ENCODE measurements at regions not wholly inside any gene's neighbourhood (a gene's known extent, or its start where the extent isn't known, plus 50 kb on each side); places are given as distances from the start of the nearest gene placed in this dataset.

DNA sequence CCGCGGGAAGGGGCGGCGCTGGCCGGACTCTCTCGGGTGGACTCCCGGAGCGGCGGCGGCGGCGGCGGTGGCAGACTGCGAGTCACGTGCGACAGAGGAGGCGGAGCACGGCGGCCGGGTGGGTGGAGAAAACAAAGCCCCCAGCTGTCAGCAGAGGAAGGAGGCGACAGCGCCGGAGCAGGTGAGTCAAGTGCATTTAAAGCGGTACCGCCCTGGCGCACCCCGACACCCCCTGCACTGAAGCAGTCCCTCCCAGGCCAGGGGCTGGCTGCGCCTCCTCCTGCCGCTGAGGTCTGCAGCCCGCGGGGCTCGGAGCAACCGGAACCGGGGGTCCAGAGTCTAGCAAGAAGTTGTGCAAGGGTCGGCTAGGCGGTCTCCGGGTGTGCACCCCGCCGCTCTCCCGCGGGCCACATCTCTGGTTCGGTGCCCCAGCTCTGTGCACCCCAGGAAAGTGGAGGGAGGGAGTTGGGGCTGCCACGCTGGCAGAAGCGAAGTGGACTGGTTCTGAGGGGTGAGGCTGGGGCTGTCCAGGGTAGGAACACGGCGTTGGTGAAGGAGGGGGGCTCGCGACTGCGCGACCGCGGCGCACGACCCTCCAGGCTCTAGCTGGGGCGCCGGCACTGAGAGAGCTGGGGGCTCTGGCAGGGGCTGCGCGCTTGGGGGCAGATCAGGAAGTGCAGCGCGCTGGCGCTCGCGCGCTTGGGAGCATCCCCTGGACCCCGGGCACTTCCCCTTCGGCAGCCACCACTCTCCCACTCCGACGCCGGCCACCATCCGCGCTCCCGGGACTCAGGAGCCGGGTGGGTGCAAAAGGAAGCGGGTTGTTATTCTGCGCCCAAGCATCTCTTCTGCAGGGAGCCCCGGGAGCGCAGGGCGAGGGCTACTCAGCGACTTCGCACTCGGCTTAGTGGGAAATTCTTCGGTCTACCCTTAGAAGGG lies 64.0 kb upstream of the MAPRE2 start:
- ATAC-seq = peak; percentile 67
- TF ChIP-seq POLR2A (IDR thresholded peaks at IDR 0.05) = no peak
- TF ChIP-seq, protein P1, sequence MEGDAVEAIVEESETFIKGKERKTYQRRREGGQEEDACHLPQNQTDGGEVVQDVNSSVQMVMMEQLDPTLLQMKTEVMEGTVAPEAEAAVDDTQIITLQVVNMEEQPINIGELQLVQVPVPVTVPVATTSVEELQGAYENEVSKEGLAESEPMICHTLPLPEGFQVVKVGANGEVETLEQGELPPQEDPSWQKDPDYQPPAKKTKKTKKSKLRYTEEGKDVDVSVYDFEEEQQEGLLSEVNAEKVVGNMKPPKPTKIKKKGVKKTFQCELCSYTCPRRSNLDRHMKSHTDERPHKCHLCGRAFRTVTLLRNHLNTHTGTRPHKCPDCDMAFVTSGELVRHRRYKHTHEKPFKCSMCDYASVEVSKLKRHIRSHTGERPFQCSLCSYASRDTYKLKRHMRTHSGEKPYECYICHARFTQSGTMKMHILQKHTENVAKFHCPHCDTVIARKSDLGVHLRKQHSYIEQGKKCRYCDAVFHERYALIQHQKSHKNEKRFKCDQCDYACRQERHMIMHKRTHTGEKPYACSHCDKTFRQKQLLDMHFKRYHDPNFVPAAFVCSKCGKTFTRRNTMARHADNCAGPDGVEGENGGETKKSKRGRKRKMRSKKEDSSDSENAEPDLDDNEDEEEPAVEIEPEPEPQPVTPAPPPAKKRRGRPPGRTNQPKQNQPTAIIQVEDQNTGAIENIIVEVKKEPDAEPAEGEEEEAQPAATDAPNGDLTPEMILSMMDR (IDR thresholded peaks at IDR 0.05) = peak in 1 of 4 experiments; percentile 2
- H3K4me1 ChIP-seq = peaks cover 0 to 31% (median 3%) of the 10 kb centered on the region in 3 donors
- H3K9me3 ChIP-seq = no peaks in the 10 kb centered on the region
- H3K27me3 ChIP-seq = no peaks in the 10 kb centered on the region
- WGBS, 2 donors (ENCODE audit: low coverage in 1 of 2) = 0% methylated on average over 1 of the region's 82 CpGs
- no peaks in the 10 kb centered on the region for H3K36me3 ChIP-seq
- peak overlapping the region in 3 of 4 donors; percentile 71 to 73 (median 72) for H3K27ac ChIP-seq
- H3K4me3 ChIP-seq = peak overlapping the region; percentile 51 to 63

DNA sequence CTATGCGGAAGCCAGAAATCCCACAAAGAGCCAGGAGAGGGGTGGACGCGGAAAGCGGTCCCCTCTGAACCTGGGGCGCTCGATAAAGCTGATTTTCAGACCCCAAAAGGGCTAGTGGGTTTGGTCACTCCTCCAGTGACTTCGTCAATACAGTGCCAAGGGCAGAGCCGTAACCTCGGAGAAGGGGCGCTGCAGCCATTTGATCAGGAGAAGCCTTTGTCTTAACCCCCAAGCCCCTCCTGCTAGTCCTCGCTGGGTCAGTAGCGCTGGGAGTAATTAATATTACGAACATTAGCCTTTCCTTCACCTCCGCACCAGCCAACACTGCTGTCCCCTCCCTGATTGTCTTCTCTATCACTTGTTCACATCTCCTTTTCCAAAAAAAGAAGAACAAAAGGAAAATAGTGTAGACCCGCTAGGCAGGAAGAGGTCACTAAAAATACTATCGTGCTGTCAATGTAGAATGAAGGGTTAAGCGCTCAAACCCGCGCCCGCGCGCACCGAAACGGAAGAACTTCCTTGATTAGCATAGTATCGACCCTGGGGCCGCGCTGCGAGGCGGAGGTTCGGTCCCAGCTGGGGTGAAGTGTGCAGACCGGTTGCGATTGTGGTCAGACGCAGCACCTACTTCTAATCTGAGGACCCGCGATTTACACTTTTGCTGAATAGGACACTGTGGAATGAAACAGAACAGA lies 63.2 kb upstream of the MAPRE2 start:
- 0 to 2% methylated on average over 13 to 19 of the region's 35 CpGs for WGBS, 2 donors (ENCODE audit: low coverage in 1 of 2)
- Histone ChIP-seq H3K4me1 (peaks cover 0 to 31% (median 3%) of the 10 kb centered on the region in 3 donors), H3K27me3 (no peaks in the 10 kb centered on the region), H3K9me3 (no peaks in the 10 kb centered on the region), H3K4me3 (peak overlapping the region; percentile 51 to 63), H3K27ac (peak overlapping the region in 3 of 4 donors; percentile 71 to 73 (median 72)), H3K36me3 (no peaks in the 10 kb centered on the region)
- no peak for ATAC-seq
- TF ChIP-seq POLR2A (IDR thresholded peaks at IDR 0.05) (no peak), POLR2AphosphoS5 (IDR thresholded peaks at IDR 0.05) (no peak), EP300 (IDR thresholded peaks at IDR 0.05) (no peak)
- TF ChIP-seq, protein P1 (IDR thresholded peaks at IDR 0.05) = no peak

DNA sequence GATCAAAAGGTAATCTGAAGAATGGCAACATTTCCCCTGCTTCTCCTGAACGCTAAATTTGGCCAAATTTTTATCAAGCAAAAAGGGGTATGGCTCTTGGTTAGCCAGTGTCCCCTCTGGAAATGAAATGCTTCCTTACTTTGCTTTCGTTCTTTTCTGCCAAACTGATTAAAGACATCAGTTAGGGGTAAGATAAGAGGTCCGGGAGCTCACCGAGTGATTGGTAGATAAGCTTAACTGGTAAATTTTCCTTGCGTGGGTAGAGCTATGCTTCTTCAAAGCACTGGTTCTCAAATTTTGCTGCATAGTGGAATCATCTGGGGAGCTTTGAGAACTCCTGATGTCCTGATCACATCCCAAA lies 62.7 kb upstream of the MAPRE2 start:
- Histone ChIP-seq H3K27me3 (no peaks in the 10 kb centered on the region), H3K27ac (peak overlapping the region; percentile 60 to 73 (median 72)), H3K4me3 (peak overlapping the region; percentile 51 to 63), H3K4me1 (peaks cover 0 to 31% (median 3%) of the 10 kb centered on the region in 3 donors), H3K36me3 (no peaks in the 10 kb centered on the region), H3K9me3 (no peaks in the 10 kb centered on the region)
- ATAC-seq = no peak
- TF ChIP-seq POLR2AphosphoS5 (IDR thresholded peaks at IDR 0.05) = no peak
- TF ChIP-seq POLR2A (IDR thresholded peaks at IDR 0.05) = no peak
- WGBS, 2 donors (ENCODE audit: low coverage in 1 of 2) = 0% methylated on average over 1 to 5 of the region's 5 CpGs

DNA sequence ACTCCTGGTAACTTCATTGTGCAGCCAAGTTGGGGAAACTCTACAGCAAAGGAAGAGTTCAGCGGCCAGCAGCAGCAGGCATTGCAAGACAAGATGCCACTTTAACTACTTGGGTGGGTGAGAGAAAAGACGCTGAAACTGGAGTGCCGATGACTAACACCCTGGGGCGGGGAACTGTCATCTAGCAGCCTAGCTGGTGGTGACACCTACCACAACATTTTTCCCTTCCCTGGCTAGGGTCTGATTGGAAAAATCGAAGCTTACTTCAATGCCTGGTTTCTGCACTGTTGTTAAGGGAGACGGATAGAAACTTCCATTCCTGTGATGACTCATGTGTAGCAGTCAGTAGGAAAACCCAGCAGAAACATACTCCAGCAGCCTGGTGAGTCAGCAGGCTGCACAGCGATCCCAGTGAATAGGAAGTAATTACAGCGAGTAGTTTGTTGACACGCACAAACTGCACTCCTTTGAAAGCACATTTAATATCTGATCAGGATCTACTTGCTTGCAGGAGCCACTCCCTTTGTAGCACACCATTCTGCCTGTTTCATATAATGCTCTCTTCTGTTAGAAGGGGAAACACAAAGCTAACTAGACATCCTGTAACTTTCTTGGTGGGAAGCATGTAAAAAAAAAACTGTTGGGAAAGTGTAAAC lies 62.1 kb upstream of the MAPRE2 start:
- TF ChIP-seq POLR2AphosphoS5 (IDR thresholded peaks at IDR 0.05) (peak; percentile 85), POLR2A (IDR thresholded peaks at IDR 0.05) (no peak), EP300 (IDR thresholded peaks at IDR 0.05) (no peak)
- TF ChIP-seq, protein P1 (IDR thresholded peaks at IDR 0.05) = no peak
- H3K4me1 ChIP-seq = peaks cover 0 to 31% (median 3%) of the 10 kb centered on the region in 3 donors
- H3K27ac ChIP-seq = peak overlapping the region; percentile 60 to 73 (median 72)
- H3K9me3 ChIP-seq = no peaks in the 10 kb centered on the region
- peak; percentile 90 for ATAC-seq
- WGBS, 2 donors (ENCODE audit: low coverage in 1 of 2) = 0% methylated on average over 2 to 7 of the region's 9 CpGs
- no peaks in the 10 kb centered on the region for H3K36me3 ChIP-seq
- H3K4me3 ChIP-seq = peak overlapping the region; percentile 51 to 63
- H3K27me3 ChIP-seq = no peaks in the 10 kb centered on the region

DNA sequence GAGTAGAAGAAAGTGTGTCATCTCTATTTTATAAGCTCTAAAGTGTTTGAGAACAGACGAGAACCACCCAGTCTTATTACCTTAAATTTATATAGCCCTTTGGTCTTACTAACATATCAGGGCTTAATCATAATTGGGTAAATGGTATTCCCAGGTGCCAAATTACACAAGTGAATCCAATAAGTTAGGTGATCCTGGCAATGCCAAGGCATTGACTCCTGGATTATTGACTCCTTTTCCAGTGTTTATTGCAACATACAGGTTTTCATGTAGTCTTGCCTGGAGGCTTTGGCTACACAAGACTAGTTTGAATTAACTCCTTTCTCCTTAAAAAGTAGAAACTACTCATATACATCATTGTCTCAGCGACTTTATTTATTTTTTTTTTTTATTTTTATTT lies 59.7 kb upstream of the MAPRE2 start:
- Histone ChIP-seq H3K4me1 (peaks cover 0 to 23% (median 3%) of the 10 kb centered on the region in 3 donors), H3K36me3 (no peaks in the 10 kb centered on the region), H3K4me3 (no peak overlapping the region), H3K27me3 (no peaks in the 10 kb centered on the region), H3K9me3 (no peaks in the 10 kb centered on the region), H3K27ac (no peak overlapping the region)
- WGBS, 2 donors (ENCODE audit: low coverage in 1 of 2) = 84 to 89% methylated on average over 1 to 2 of the region's 2 CpGs
- TF ChIP-seq POLR2AphosphoS5 (IDR thresholded peaks at IDR 0.05) (no peak), EP300 (IDR thresholded peaks at IDR 0.05) (no peak), POLR2A (IDR thresholded peaks at IDR 0.05) (no peak)
- TF ChIP-seq, protein P1 (IDR thresholded peaks at IDR 0.05) = no peak
- ATAC-seq = no peak

Measured in gastroesophageal sphincter (tissue), 4 donors.